GM19468 (cell line): ENCODE measurements at regions not wholly inside any gene's neighbourhood (a gene's known extent, or its start where the extent isn't known, plus 50 kb on each side); places are given as distances from the start of the nearest gene placed in this dataset.

Experiments used
- ATAC-seq: cut with Tn5 transposase; IDR thresholded peaks from one replicate; pipeline ENCODE4 v1.9.1; 2021; ENCODE audit warnings: mild to moderate bottlenecking, moderate library complexity, moderate number of reproducible peaks; ENCODE audit not compliant: unreplicated experiment; ENCODE audit errors: extremely low read depth

DNA sequence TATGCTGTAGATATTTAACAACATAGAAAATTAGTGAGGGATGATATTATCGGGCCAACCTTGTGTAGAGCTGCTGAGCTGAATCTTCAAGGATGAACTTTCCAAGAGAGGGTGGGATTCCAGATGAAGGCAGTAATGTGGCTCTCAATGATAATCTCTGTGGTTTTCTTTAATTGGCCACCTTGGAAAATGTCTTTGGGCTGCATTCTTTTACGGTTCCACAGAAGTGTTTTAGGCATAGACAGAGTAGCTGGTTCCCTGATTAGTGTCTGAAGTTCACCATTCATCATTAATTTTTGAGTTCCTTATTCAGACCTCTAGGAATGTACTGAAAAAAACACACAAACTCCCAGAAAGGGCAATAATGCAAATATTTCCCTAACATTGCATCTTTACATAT is 1566.9 kb upstream of the PIK3C3 start:
- no peak for ATAC-seq

DNA sequence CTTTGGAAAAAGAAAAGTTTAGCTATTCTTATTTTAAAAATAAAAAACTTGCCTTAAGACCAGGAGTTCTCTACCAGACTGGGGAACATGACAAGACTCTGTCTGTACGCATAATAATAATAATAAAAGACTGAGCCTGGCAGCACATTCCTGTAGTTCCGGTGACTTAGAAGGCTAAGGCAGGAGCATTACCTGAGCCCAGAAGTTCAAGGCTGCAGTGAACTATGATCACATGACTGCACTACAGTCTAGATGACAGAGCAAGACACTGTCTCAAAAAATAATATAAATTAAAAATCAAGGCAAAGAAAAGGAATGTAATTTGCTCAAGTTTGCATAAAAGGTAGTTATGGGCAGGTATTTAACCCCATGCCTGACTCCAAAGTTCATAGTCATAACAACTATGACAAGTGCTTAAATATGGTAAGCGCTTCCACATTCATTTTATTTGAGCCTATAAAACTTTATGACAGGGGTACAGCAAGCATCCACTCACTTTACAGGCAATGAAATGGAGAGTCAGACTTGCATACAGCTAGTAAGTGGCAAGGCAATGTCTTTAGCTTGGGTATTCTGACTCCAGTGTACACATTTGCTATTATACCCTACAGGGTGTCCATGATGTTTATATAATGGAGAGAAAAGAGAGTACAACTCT is 1567.8 kb upstream of the PIK3C3 start:
- ATAC-seq: no peak

DNA sequence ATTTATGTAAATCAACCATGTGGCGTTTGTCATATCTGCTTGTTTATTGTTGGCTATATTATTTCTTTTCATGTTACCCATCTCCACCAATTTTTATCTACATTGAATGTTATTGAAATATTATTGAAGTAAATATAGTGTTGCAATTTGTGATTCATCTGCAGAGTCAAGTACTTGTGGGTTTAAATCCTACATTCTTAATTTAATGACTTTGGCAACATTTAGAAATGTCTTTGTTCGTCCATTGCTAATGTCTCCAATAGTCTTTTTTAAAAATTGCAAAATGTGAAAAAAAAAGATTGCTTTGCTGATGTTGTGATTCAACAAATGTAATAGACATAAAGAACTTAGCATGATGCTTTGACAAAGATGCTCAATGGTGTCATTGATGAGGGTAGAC is 1572.8 kb upstream of the PIK3C3 start:
- ATAC-seq: no peak

DNA sequence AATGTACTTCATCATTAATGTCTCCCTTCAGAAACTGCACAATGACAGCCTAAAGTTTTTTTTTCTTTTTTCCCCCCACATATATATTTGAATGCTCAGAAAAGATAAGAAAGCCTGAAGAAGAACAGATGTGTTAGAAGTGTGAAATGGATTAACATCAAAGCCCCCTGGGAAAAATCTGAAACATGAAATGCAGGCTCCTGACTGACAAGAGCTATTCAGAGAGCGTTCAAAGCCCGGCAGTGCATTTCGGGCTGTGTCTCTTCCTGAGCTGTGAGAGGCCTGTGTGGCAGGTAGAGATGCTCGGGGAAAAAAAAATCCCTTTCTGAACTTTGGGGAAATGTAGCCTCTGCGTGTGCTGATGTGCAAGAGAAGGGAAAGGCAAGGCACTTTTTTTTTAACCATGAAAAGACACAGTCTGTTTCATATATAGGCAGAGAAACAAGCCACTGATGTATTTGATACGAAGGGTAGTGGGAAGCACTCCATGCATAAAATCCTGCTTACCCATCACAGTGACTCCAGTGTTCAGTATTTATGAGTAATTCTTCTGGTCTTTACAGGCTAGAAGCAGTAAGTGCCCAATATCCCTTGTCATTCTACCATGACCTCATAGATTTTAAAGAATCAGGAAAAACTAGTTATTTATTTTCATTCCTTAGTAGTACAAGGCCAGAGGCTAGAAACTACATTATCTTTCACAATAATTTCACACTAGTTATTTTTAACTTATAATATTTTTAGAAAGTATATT is 1574.2 kb upstream of the PIK3C3 start:
- no peak for ATAC-seq

DNA sequence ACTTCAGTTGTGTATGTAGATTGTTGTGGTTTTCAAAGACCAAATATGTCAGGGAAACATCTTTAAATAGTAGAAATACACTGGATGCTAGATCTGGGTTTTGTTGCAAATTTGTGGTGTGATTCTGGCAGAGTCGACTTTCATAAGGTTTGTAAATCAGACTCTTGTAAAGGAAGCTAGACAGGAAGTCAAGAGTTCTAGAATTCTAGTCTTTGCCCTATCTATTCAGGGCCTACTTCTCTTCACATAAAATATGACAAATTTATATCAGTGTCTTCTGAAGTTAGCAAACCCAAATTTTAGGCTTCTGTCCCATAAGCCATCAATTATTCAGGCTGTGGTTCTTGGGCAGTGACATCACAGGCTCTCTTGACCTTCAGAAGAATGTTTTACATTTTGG is 1579.2 kb upstream of the PIK3C3 start:
- ATAC-seq: no peak

DNA sequence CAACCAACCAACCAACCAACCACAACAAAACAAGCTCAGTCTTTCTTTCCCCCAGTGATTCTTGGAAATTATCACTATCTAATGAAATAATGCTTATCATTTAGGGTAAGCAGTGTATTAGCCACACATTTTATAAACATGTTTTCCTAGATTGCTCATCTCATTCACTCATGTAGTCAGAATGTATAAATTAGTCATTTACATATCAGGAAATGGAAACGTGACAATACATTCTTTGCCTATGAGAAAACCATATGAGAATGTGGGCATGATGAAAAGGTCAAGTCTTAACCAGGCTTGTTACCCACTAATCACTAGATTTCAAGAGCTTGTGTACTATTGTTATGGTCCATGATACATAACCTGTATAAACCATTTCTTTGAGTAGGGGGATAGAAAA is 1583.4 kb upstream of the PIK3C3 start:
- no peak for ATAC-seq

DNA sequence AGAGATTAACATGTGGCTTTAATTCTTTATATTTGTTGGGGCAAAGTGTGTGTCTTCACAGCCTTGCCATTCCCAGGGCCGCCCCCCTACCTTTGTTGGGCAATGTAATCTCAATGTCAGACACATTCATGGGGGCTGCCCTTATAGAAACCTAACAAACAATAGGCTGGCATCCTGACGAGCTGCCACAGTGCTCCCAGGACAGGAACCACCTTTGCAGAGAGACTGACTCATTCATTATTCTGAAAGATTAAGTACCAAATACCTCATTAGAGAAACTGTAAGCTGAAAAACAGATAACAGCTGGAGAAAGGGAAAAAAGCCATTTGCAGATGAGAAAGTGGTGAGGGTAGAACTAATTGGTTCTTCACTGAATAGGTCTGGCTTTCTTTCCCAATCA is 1587.5 kb upstream of the PIK3C3 start:
- ATAC-seq: no peak

DNA sequence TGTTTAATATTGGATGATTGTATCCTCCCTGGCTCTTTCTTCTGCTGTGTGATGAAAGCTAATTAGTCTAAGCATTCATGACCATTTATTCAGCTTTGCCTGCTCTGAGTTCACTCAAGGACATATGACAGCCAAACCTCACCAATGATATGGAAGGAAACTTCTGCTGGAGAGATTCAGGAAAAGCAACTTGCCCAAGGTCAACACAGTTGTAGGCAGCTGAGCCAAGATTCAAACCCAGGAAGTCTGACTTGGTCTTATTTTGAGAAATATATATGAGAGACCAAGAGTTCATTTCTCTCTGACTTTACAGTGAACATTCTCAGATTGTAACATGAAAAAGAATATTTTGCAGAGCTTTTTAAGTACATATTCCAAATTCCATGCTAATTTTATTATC is 1588.5 kb upstream of the PIK3C3 start:
- ATAC-seq: no peak

DNA sequence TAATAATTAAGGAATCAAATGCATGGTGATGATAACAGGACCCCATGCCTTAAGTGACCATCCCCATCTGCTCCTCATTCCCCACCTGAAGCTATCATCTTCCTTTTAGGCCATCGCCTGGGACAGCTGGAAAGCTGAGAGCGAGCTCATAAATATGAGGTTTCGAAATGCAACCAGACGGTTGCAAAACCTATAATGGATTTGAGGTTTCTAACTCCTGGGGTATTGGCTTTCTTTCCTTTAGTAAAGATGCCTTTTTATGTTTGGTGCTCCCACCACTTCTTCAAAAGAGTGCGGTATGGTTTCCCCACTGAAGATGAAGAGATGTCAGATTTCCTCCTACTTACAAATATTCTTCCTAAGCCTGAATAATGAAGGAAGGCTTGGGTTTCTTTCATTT is 1589.5 kb upstream of the PIK3C3 start:
- no peak for ATAC-seq

DNA sequence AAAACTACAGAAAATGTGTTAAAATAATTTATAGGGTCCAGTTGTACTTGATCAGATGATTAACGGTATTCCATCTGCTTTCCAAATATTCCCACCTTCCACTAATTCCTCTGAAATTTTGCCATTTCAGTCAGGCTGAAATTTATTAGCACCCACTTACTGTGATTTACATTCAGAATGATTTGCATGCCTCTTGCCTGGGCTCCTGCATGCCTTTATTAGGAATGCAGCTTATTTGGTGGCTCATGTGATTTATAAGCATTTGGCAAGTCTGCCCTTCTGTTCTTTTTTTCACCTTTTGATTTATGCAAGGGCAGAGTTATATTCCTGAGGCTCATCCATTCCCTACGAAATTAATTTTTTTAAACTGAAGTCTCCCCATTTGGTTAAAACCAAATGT is 1594.5 kb upstream of the PIK3C3 start:
- no peak for ATAC-seq

DNA sequence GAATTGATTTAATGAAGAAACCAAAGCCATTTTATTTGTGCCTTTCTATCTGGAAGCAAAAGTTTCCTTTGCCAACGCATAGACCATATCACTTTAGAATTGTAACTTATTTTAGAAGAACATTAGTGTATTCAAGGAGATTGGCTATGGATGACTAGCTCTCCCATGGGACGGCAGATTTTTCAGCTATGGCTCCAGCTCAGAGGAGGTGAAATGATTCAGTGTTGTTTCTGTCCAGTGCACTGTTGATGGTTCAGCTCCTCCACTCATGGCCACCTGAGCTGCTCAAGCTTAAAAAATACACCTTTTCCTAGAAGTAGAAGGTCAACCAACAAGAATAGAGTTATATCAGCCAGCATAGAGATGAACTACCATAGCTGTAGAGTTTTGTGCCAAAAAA is 1597.5 kb upstream of the PIK3C3 start:
- no peak for ATAC-seq

DNA sequence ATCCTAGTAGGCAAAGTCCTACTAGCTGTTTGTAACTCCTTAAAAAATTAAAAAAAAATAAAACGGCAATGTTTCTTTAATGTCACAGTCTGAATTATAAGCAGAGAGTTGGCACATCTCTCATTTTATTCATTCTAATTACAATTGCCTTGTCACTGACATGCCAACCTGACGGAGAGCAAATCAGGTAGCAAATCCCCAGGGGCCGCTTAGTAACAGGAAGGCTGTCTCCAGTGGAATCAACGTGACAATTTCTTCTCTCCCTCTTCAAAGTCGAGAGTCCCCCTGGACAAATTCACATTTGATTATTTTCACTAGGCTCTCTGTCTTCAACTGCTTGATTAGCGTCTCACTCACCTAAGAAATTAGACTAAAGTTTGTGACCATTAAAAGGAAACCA is 1598.9 kb upstream of the PIK3C3 start:
- ATAC-seq: no peak

DNA sequence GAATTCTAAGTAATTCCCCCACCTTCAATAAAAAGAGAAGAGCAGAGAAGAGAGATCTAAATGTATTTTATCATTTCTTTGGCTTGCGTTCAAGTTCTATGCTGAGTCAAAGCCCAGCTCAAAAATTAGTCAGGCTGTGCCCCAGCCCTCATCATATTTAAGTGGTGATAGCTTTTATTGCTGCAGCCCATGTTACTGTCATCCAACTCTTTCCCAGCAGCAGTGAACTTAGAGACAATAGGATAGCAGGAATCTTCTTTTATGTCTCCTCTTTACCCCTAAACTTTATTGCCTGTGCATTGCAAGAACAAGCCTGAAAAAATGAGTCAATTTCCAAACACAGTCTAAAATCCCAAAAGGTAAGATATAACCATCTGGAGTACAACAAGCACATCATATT is 1599.3 kb upstream of the PIK3C3 start:
- no peak for ATAC-seq

DNA sequence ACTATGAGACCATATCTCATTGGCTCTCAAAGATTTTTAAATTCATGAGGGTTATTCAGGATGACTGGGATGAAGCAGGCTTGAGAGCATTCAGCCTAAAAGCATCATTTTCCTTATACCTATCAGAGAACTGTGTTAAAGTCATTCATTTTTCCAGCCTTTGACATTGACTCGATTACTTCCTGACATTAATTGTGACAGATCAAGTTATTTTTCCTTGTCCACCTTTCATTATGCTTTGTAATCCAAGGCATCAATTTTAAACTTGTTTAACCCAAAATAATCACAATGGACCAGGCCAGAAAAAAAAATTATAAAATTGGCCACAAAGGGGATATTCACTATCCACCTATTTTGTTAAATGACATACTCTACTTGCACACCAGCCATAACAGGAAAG is 1606.8 kb upstream of the PIK3C3 start:
- ATAC-seq: no peak

DNA sequence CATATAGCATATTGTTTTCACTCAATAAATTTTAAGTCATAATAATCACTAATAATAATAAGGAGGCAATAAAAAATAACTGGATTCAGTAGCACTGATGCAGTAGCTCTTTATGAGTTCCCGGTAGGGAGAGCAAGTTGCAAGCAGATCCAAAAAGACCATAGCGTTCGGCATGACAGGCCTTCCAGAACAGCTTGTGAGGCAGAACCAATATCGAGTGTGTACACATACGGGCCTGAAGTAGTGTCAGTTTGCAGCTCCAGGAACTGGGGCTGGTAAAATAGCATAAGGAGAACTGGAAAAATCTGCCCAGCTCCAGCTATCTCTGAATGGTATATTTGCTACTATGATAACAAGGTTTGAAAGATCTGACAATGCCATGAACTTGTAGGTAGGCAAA is 1607.8 kb upstream of the PIK3C3 start:
- ATAC-seq: no peak

DNA sequence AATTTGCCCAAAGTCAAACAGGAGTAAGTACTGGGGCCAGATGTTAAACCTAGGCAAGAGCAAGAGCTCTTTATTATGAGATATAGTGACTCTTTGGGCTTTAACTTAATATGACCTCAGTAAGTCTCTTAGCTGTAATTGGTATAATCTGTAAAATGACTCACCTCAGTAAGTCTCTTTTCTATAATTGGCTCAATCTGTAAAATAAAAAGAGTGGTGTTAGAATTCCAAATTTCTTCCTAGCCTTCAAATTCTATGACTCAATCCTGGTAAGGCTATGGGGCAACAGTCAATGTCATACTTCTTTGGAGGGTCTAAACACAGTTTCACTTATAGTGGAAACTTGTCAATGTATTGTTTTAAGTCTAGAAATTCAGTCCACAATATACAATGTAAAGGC is 1608.9 kb upstream of the PIK3C3 start:
- no peak for ATAC-seq

DNA sequence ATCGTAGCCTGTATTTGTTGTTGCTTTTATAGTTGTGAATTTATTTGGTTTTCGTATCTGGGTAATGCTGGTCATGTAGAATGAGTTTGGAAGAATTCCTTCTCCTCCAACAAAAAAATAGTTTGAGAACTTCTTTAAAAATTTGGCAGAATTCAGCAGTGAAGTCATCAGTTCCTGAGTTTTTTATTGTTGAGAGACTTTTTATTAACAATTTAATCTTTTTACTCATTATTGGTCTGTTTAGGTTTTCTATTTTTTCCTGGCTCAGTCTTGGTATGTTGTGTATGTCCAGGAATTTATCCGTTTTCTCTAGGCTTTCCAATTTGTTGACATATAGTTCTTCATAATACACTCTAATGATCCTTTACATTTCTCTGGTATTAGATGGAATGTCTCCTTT is 1613.3 kb upstream of the PIK3C3 start:
- ATAC-seq: no peak

DNA sequence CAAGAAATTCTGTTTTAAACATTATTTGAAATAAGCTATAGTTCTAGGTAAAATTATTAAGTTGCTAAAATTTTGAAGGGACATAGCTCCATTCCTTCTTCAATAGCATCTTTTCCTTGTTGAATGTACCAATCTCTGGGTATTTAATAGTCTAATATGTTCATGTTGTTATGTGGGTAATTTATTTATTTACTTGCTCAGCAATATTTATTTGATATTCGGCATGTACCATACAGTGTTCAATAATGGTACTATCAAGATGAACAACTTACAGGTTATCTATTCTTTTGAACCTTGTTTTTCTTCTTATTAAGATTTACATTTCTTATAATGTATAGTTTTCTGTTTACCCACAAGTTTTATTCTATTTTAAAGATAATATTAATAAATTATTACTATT is 1616.8 kb upstream of the PIK3C3 start:
- no peak for ATAC-seq

DNA sequence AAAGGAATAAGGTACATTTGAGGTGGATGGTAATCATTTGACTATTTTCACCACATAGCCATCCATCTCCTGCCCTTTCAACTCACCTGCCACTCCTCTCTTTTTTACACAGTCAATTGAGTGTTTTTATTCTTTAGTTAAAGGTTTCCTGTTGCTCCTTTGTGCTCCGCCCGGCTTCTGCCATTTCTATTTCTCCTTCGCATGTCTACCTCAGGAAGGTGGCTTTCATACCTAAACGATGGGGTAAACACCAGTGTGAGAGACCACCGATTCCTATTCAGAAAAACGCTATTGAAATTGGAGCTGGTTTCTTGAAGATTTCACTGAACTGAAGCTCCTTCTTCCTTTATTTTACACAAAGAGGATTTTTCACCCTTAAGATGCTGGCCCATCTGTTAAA is 1628.0 kb upstream of the PIK3C3 start:
- no peak for ATAC-seq

DNA sequence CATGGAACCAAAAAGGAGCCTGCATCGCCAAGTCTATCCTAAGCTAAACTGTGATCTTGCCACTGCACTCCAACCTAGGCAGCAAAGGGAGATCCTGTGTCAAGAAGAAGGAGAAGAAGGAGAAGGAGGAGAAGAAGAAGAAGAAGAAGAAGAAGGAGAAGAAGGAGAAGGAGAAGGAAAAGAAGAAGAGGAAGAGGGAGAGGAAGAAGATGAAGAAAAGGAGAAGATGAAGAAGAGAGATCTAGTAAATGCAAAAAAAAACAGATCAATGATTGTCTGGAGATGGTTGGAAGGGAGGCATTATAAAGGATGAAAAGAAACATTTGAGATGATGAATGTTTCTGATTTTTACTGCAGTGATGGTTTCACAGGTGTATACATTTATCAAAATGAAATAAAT is 1629.0 kb upstream of the PIK3C3 start:
- ATAC-seq: no peak

DNA sequence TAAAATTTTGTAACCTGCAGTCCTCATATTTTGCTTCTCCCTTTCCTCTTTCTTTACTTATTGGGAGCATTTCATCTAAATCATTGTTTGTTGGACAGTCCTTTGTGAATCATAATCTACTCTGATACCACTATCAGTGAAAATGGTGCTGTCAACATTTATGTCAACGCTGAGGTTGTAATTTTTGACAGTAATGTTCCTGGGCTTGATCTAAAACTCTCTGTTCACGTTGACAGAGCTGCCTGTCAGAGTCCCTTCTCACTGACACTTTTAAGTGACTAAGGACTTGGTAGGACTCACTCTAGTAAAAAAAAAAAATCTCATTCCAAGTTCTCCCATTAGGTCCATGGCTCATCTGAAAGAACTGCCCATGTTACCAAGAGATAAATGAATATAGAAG is 1640.8 kb upstream of the PIK3C3 start:
- no peak for ATAC-seq

DNA sequence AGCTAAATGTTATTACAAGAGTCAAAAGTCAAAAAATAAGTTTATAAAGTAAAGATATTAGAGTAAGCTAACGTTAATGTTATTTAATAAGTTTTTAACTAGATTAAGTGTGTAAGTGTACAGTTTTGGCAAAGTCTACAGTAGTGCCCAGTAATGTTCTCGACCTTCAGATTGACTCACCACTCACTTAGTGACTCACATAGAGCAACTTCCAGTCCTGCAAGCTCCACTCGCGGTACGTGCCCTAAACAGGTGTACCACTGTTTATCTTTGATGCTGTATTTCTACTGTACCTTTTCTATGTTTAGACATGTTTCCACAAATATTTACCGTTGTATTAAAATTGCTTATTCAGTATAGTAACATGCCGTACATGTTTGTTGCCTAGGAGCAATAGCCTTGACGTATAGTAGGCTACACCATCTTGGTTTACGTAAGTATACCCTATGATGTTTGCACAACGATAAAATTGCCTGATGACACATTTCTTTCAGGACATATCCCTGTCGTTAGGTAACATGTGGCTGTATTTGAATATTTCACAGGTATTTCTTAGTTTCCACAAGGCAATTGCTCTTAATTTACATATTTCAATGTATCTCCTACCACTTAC is 1641.9 kb upstream of the PIK3C3 start:
- ATAC-seq: no peak
